ENCODE measurements at regions not wholly inside any gene's neighbourhood (a gene's known extent, or its start where the extent isn't known, plus 50 kb on each side); places are given as distances from the start of the nearest gene placed in this dataset.

DNA sequence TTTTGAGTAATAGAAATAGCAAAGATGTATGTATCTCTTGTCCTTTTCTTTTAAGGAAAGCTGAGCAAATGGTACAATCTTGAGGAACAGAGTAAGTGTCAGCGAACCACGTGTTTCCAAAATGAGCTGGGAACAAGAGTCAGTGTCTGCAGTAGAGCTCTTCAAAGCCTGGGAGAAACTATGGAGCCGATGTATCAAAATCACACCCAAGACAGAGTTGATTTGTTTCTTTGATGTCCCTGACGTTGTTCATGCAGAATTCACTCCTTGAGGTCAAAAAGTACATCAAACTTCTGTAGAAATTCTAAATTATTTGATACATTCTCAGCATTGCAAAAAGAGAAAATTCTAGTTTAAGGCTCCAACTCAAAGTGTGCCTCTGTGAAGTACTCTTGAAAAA lies 216.5 kb downstream of the SKIDA1 start:
- WGBS, result 75% methylated on average over 4 of the region's 4 CpGs
- TF ChIP-seq CTCF (IDR thresholded peaks at IDR 0.05), result no peak
- no peak for TF ChIP-seq POLR2AphosphoS5 (IDR thresholded peaks at IDR 0.05)
- TF ChIP-seq POLR2A (IDR thresholded peaks at IDR 0.05), result no peak
- no peaks in the 10 kb centered on the region for H3K27me3 ChIP-seq (replicated peaks; ENCODE audit: insufficient read depth)
- H3K36me3 ChIP-seq, result no peaks in the 10 kb centered on the region
- H3K4me3 ChIP-seq, result no peak overlapping the region
- H3K9me3 ChIP-seq, result no peaks in the 10 kb centered on the region
- no peak for DNase-seq (ENCODE audit: low spot score)
- no peaks in the 10 kb centered on the region for H3K4me1 ChIP-seq (replicated peaks)
- no peak overlapping the region for H3K27ac ChIP-seq
- intact Hi-C loops (cut with DNase I), result no loop called here

DNA sequence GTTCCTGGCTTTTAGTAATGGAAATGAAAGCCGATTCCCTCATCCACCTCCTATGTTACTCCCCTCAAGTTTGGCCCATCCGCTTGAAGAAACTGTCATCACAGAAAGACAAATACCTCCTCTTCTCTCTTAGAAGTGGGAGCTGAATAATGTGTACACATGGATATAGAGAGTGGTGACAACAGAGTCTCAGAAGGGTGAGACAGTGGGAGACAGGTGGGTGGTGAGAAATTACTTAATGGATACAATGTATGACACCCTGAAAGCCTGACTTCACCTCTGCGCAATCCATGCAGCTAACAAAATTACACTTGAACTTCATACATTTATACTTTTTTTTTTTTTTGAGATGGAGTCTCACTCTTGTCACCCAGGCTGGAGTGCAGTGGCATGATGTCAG lies 217.5 kb downstream of the SKIDA1 start:
- Histone ChIP-seq H3K4me3 (no peak overlapping the region), H3K36me3 (no peaks in the 10 kb centered on the region), H3K27me3 (replicated peaks; ENCODE audit: insufficient read depth) (no peaks in the 10 kb centered on the region), H3K27ac (no peak overlapping the region), H3K9me3 (no peaks in the 10 kb centered on the region), H3K4me1 (replicated peaks) (no peaks in the 10 kb centered on the region)
- no peak for DNase-seq (ENCODE audit: low spot score)
- TF ChIP-seq POLR2A (IDR thresholded peaks at IDR 0.05) (no peak), CTCF (IDR thresholded peaks at IDR 0.05) (no peak), POLR2AphosphoS5 (IDR thresholded peaks at IDR 0.05) (no peak)
- intact Hi-C loops (cut with DNase I), result no loop called here
- 85% methylated on average over 3 of the region's 3 CpGs for WGBS

DNA sequence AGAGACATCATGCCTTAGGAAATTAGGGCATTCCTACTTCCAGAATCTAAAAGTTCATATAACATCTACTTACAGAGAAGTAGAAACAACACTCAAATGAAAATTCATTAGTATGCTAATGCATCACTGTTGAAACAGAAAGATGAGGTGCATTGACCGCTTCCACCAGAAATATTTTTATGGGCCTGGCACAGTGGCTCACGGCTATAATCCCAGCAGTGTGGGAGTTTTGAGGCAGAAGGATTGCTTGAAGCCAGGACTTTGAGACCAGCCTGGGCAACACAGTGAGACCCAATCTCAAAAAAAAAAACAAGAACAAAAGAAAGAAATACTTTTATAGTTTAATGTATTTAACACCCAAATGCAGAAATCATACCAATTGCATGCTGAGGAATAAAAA lies 220.9 kb downstream of the SKIDA1 start:
- WGBS, result 82% methylated on average over 2 of the region's 2 CpGs

GRCh38 chr10:21304198-21304597 lies 221.3 kb downstream of the SKIDA1 start:
- H3K36me3 ChIP-seq, result no peaks in the 10 kb centered on the region
- no peak overlapping the region for H3K27ac ChIP-seq
- no peak for TF ChIP-seq POLR2A (IDR thresholded peaks at IDR 0.05)
- TF ChIP-seq CTCF (IDR thresholded peaks at IDR 0.05), result no peak
- TF ChIP-seq POLR2AphosphoS5 (IDR thresholded peaks at IDR 0.05), result no peak
- no peak overlapping the region for H3K4me3 ChIP-seq
- 79% methylated on average over 5 of the region's 5 CpGs for WGBS
- H3K9me3 ChIP-seq, result no peaks in the 10 kb centered on the region
- DNase-seq (ENCODE audit: low spot score), result no peak
- H3K27me3 ChIP-seq (replicated peaks; ENCODE audit: insufficient read depth), result no peaks in the 10 kb centered on the region
- no peaks in the 10 kb centered on the region for H3K4me1 ChIP-seq (replicated peaks)
- intact Hi-C loops (cut with DNase I), result no loop called here

More for the DNA sequence above, 220.9 kb downstream of the SKIDA1 start:
- Histone ChIP-seq H3K9me3 (no peaks in the 10 kb centered on the region), H3K36me3 (no peaks in the 10 kb centered on the region), H3K27ac (no peak overlapping the region), H3K4me3 (no peak overlapping the region), H3K27me3 (replicated peaks; ENCODE audit: insufficient read depth) (no peaks in the 10 kb centered on the region), H3K4me1 (replicated peaks) (no peaks in the 10 kb centered on the region)
- no peak for DNase-seq (ENCODE audit: low spot score)
- intact Hi-C loops (cut with DNase I), result no loop called here
- TF ChIP-seq POLR2A (IDR thresholded peaks at IDR 0.05) (no peak), POLR2AphosphoS5 (IDR thresholded peaks at IDR 0.05) (no peak), CTCF (IDR thresholded peaks at IDR 0.05) (no peak)

- WGBS, result 47% methylated on average over 1 of the region's 1 CpG
- no peak for DNase-seq (ENCODE audit: low spot score)
- Histone ChIP-seq H3K4me3 (no peak overlapping the region), H3K9me3 (no peaks in the 10 kb centered on the region), H3K27ac (no peak overlapping the region), H3K36me3 (no peaks in the 10 kb centered on the region), H3K4me1 (replicated peaks) (no peaks in the 10 kb centered on the region), H3K27me3 (replicated peaks; ENCODE audit: insufficient read depth) (no peaks in the 10 kb centered on the region)
- intact Hi-C loops (cut with DNase I), result no loop called here
- TF ChIP-seq POLR2AphosphoS5 (IDR thresholded peaks at IDR 0.05) (no peak), POLR2A (IDR thresholded peaks at IDR 0.05) (no peak), CTCF (IDR thresholded peaks at IDR 0.05) (no peak)
These were observed 224.9 kb downstream of the SKIDA1 start for GRCh38 chr10:21300551-21300950.
